GM12891 (cell line): ENCODE measurements at regions not wholly inside any gene's neighbourhood (a gene's known extent, or its start where the extent isn't known, plus 50 kb on each side); places are given as distances from the start of the nearest gene placed in this dataset.
A peak's percentile ranks its signal among the peaks of the same experiment; 100 is the strongest.

ENCODE experiments used
- DNase-seq: peaks from one replicate; pipeline ENCODE4 v3.0.0; 2011; ENCODE audit warnings: low spot score; ENCODE audit not compliant: insufficient read length
- FAIRE-seq: peaks from 2 replicates; lab custom pipeline; 2011; peaks lifted over from hg19 to GRCh38; lab: Jason Lieb, UNC
- PAX5 ChIP-seq: IDR thresholded peaks from 2 replicates; pipeline ENCODE4 v1.6.1; 2011; ENCODE audit warnings: low read length, moderate library complexity, mild to moderate bottlenecking; ENCODE audit not compliant: insufficient read depth, severe bottlenecking
- POLR2A ChIP-seq: IDR thresholded peaks from 2 replicates; pipeline ENCODE4 v1.6.1; 2011; ENCODE audit warnings: low read depth, low read length, control low read depth
- POLR2AphosphoS5 ChIP-seq: IDR thresholded peaks from 2 replicates; pipeline ENCODE4 v1.6.1; 2011; ENCODE audit warnings: low read depth, low read length, control low read depth
- POU2F2 ChIP-seq: IDR thresholded peaks from 2 replicates; pipeline ENCODE4 v1.6.1; 2011; ENCODE audit warnings: low read depth, mild to moderate bottlenecking, control low read depth, low read length, moderate library complexity
- SPI1 ChIP-seq: IDR thresholded peaks from 2 replicates; pipeline ENCODE4 v1.6.1; 2011; ENCODE audit warnings: low read depth, low read length, control low read depth
- TAF1 ChIP-seq: IDR thresholded peaks from 2 replicates; pipeline ENCODE4 v1.6.1; 2011; ENCODE audit warnings: low read depth, low read length, control low read depth

DNA sequence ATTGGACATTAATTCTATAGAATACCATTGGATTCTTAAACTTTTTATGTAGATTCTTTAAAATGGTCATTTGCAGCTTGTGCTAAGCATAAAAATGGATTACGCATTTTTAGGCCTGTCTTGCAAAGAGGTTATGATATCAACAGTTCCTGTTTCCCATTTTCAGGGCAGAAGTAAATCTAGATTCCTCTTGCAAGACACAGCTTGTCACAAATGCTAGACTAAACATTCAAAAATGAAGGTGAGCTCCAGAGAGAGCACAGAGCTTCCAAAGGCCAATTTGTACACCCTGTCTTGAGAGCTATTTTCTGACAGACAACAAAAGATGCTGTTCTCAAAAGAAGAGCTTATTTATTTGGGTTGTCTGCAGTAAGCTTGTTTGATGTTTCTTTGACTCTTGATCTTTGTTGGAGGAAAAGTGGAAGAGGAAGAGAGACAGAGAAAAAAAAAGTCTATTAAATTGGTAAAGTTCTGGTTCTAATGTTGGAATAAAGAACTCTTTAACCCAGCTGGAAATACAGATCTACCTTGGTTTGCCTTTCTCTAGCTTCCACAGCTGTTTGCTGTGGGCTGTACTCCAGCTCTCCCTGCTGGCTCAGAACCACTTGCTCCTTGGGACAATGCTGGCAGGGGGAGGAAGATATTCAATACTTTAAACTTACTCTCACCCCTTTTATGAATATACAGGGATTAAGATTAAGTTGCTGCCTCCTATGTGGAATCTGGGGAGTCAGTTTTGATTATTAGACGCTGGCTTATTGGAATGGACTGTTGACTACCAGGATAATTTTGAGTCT lies 651.8 kb downstream of the CDH11 start:
- no peak for TF ChIP-seq POU2F2
- TF ChIP-seq POLR2AphosphoS5, result no peak
- no peak for TF ChIP-seq SPI1
- no peak for TF ChIP-seq PAX5
- TF ChIP-seq POLR2A, result no peak
- TF ChIP-seq TAF1, result no peak
- no peak for DNase-seq
- FAIRE-seq, result no peak

DNA sequence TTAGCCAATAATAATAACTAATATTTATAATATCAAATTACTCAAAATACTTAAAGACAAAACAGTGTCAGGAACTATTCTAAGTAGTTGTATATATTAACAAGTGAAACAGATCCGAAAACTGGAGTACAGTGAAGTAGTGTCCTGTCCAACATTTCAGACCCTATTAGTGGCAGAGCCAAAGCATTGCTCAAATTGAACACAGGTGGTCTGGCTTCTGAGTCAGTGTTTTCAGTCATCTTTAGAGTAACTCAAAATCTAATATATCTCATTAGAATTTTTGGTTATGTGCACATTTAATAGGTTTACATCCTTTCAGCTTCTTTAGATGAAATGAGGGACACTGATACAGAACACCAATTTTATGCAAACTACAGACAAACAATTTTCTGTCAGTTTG lies 652.5 kb downstream of the CDH11 start:
- DNase-seq, result no peak
- FAIRE-seq, result no peak
- TF ChIP-seq PAX5, result no peak
- no peak for TF ChIP-seq TAF1
- TF ChIP-seq SPI1, result no peak
- no peak for TF ChIP-seq POU2F2
- TF ChIP-seq POLR2AphosphoS5, result no peak
- no peak for TF ChIP-seq POLR2A

DNA sequence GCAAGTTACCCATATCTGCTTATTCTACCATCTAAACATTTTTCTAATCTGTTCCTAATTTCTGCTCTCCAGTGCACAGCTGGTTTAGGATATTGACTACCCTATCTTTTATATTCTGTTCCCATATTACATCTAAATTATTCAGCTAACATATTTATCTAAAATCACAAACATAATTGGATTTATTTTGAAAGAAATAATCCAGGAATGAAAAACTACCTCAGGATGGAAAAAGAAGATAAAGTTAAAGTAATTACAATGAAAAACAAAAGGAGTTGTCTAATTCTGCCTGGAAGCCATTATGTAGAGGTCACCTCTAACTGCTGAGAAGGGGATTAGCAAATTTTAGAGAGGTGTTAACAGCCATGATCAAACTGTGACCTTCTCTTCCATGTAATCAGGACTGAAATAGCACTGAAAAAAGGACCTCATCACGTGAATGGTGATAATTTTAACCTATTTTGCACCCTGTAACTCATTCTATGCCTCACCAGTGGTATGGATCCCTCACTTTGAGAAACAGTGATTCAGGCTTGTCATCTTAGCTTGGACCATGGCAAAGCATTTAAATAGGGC lies 653.3 kb downstream of the CDH11 start:
- no peak for FAIRE-seq
- DNase-seq, result no peak

GRCh38 chr16:64459821-64460220 lies 662.0 kb downstream of the CDH11 start:
- TF ChIP-seq POLR2AphosphoS5 (no peak), PAX5 (no peak), SPI1 (no peak), POLR2A (no peak), POU2F2 (no peak), TAF1 (no peak)
- FAIRE-seq (no peak), DNase-seq (no peak)

More for the DNA sequence above, 653.3 kb downstream of the CDH11 start:
- TF ChIP-seq POLR2A (no peak), PAX5 (no peak), TAF1 (no peak), POU2F2 (no peak), SPI1 (no peak), POLR2AphosphoS5 (no peak)

DNA sequence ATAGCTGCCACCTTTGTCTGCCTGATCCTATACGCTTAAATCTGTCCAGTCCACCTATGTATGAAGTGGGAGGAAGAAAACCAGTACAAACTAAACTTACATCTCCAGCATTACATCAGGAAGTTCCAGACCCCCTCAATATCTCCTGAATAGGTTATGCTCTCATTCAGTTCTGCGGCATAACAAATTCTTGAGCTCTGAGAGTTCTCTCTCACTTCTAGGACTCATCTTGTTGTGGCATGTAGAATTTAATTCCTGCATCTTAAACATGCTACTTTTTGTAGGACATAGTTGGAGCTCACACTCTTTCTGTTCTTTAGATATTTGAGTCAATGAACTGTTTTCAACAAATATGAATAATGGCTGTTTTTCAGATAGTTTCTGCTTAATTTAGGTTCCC lies 662.5 kb downstream of the CDH11 start:
- TF ChIP-seq POLR2A (no peak), POLR2AphosphoS5 (no peak), PAX5 (no peak), TAF1 (no peak), SPI1 (no peak), POU2F2 (no peak)
- DNase-seq (no peak), FAIRE-seq (no peak)

- no peak for DNase-seq
- FAIRE-seq, result no peak
- TF ChIP-seq POLR2A (no peak), TAF1 (no peak), POU2F2 (no peak), PAX5 (no peak), SPI1 (no peak), POLR2AphosphoS5 (no peak)
Measured at GRCh38 chr16:64455275-64455674, 666.6 kb downstream of the CDH11 start.

DNA sequence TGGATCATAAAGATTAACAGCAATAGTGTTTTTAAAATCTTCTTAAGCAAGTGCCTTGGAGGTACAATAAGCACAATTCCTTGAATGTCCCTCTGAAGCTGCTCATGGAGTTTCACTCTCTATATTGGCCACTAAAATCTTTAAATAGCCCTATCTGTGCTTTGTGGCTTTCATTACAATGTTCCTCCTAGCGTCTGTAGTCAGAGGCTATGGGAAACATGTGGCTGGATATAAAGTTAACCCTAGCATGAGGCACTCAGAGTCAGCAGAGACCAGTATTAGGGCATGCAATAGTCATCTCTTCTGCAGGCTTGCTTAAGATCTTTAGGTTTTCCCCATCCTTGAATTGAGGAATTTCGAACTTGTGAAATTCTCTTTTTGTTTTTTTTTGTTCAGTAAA lies 668.2 kb downstream of the CDH11 start:
- DNase-seq (no peak), FAIRE-seq (no peak)
- TF ChIP-seq POLR2A (no peak), POLR2AphosphoS5 (no peak), POU2F2 (no peak), SPI1 (no peak), PAX5 (no peak)

GRCh38 chr16:64452446-64452845 lies 669.4 kb downstream of the CDH11 start:
- FAIRE-seq, result no peak
- DNase-seq, result no peak
- TF ChIP-seq POLR2AphosphoS5 (no peak), POLR2A (no peak), TAF1 (no peak), SPI1 (0 out of 2 replicates have a peak, but pooled peaks have one; percentile 1), POU2F2 (no peak)

- no peak for DNase-seq
- TF ChIP-seq POLR2A, result no peak
- no peak for TF ChIP-seq POU2F2
- no peak for TF ChIP-seq TAF1
- no peak for TF ChIP-seq POLR2AphosphoS5
- no peak for TF ChIP-seq SPI1
- TF ChIP-seq PAX5, result no peak
- FAIRE-seq, result no peak
Measured at GRCh38 chr16:64450177-64450576, 671.7 kb downstream of the CDH11 start.

DNA sequence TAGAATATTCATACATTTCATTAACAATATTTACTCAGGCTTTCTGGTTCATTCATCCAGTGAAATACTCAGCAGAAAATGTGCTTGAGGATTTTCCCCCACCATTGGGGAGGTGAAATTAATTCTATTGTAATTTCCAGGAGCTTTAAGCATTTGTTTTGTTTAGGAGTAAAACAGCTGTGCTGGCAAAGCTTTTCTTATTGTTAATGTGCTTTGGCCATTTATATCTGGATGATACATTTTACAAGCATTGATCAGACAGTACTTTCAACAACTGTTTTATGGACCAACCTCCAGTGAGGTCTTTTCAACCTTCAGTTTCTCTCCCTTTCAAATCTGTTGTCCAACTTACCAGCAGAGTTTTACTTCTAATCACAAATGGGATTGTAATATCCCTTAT lies 672.4 kb downstream of the CDH11 start:
- TF ChIP-seq POLR2A, result no peak
- no peak for TF ChIP-seq SPI1
- no peak for TF ChIP-seq POU2F2
- no peak for TF ChIP-seq POLR2AphosphoS5
- no peak for TF ChIP-seq PAX5
- TF ChIP-seq TAF1, result no peak
- FAIRE-seq (no peak), DNase-seq (no peak)
